ENCODE measurements at regions not wholly inside any gene's neighbourhood (a gene's known extent, or its start where the extent isn't known, plus 50 kb on each side); places are given as distances from the start of the nearest gene placed in this dataset.

DNA sequence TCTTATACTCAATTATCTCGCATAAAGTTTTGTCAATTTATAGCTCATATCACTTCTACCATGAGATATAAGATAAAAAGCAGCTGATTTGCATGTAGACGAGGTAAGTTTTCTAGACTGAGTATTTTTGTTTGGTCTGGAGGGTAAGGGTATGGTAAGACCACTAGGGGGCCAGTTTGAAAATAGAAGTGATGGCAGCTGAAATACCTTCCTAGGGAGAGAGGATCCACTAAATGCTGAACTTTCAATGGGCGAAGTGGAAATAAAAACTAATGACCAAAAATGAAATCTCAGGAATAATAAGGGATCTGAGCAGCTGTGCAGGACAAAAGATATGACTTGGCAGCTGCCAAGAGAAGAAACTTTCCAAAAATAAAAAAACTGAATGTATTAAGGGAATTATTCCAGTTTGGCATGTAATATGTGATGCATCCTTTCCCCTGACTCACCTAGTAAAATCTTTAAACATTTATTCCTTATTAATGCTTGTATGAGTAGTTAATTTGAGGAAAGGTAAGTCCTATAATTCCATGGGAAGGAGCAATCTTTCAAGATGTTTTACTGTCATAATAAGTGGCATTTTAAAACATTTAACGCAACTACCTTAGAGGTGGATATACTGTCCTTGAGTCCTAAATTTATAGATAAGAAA, 754.5 kb downstream of the C12orf50 start:
- H3K9me3 ChIP-seq (replicated peaks; ENCODE audit: control insufficient read depth, insufficient read depth, low read length), result no peaks in the 10 kb centered on the region
- DNase-seq (ENCODE audit: low read depth, low spot score), result peak; percentile 47
- H3K36me3 ChIP-seq (ENCODE audit: control insufficient read depth in 2 of 2, extremely low read depth in 1 of 2, insufficient read depth in 2 of 2, low read length in 2 of 2), result no peaks in the 10 kb centered on the region
- TF ChIP-seq, protein P1, sequence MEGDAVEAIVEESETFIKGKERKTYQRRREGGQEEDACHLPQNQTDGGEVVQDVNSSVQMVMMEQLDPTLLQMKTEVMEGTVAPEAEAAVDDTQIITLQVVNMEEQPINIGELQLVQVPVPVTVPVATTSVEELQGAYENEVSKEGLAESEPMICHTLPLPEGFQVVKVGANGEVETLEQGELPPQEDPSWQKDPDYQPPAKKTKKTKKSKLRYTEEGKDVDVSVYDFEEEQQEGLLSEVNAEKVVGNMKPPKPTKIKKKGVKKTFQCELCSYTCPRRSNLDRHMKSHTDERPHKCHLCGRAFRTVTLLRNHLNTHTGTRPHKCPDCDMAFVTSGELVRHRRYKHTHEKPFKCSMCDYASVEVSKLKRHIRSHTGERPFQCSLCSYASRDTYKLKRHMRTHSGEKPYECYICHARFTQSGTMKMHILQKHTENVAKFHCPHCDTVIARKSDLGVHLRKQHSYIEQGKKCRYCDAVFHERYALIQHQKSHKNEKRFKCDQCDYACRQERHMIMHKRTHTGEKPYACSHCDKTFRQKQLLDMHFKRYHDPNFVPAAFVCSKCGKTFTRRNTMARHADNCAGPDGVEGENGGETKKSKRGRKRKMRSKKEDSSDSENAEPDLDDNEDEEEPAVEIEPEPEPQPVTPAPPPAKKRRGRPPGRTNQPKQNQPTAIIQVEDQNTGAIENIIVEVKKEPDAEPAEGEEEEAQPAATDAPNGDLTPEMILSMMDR (IDR thresholded peaks at IDR 0.05; ENCODE audit: extremely low read depth in 1 of 2, insufficient read depth in 1 of 2, low read depth in 1 of 2, low read length in 2 of 2), result peak; percentile 52 to 57
- no peak for TF ChIP-seq EZH2 (IDR thresholded peaks at IDR 0.05; ENCODE audit: borderline replicate concordance, low read depth, low read length, severe bottlenecking)
- no peaks in the 10 kb centered on the region for H3K4me1 ChIP-seq (ENCODE audit: control insufficient read depth, extremely low read depth, insufficient read depth, low read length)
- no peaks in the 10 kb centered on the region for H3K27me3 ChIP-seq (ENCODE audit: control insufficient read depth in 2 of 2, insufficient read depth in 2 of 2, low read length in 2 of 2)
- intact Hi-C loops (cut with micrococcal nuclease) (loop anchor here (1.0 to 10.0 kb wide), 4 partner anchors 48 to 574 kb away; no protein-coding TSS in a partner anchor), dilution Hi-C loops (cut with MboI; ENCODE audit: extremely low pct_ligation_motif_present, low sequenced_read_pairs) (no loop called here)
- no peaks in the 10 kb centered on the region for H4K20me1 ChIP-seq (replicated peaks; ENCODE audit: control insufficient read depth, extremely low read depth, insufficient read depth, low read length)
- POLR2A ChIA-PET, result no interaction called here
- H3K79me2 ChIP-seq (ENCODE audit: control insufficient read depth, insufficient read depth, low read length), result no peaks in the 10 kb centered on the region
- no peak overlapping the region for H3K4me2 ChIP-seq (ENCODE audit: insufficient read depth, low read length)
- no peak overlapping the region for H3K9ac ChIP-seq (replicated peaks; ENCODE audit: extremely low read depth, insufficient read depth, low read length)
- no peaks in the 10 kb centered on the region for H3K9me1 ChIP-seq (replicated peaks; ENCODE audit: control insufficient read depth, extremely low read depth, insufficient read depth, low read length)
- no peak overlapping the region for H3K4me3 ChIP-seq (replicated peaks in 1 of 3; ENCODE audit: insufficient read depth in 1 of 3, low read depth in 1 of 3, low read length in 3 of 3)
- H2AFZ ChIP-seq (ENCODE audit: low read depth, low read length), result no peak overlapping the region
- peak; percentile 44 for FAIRE-seq
- H3K27ac ChIP-seq (ENCODE audit: insufficient read depth, low read depth, low read length), result no peak overlapping the region
- CTCF ChIA-PET, result interaction anchor here (0.6 to 2.8 kb wide), 10 partner anchors 9 to 573 kb away, joined by 3 to 12 read pairs (median 4); no protein-coding TSS in a partner anchor
- BruUV-seq (replicated peaks), result no TSS peak

DNA sequence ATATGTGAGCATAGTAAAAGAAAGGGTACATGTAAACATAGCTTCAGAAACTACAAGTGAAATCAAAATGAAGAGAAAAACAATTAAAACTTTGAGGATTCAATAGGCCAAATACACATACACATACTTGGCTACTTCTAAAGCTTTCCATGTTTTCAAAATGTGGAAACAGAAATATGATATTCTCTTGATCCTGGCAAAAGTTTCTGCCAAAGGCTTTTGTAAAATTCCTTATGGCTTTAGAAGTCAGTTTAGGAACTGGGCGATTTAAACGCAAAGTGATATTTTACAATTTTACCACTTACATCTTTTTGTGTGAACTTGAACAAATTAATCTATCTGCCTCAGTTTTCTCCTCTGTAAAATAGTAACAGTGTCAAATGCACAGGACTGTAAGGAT, 756.4 kb downstream of the C12orf50 start:
- no peak overlapping the region for H2AFZ ChIP-seq (ENCODE audit: low read depth, low read length)
- H4K20me1 ChIP-seq (replicated peaks; ENCODE audit: control insufficient read depth, extremely low read depth, insufficient read depth, low read length), result no peaks in the 10 kb centered on the region
- no peaks in the 10 kb centered on the region for H3K4me1 ChIP-seq (ENCODE audit: control insufficient read depth, extremely low read depth, insufficient read depth, low read length)
- TF ChIP-seq JUN (IDR thresholded peaks at IDR 0.05; ENCODE audit: borderline replicate concordance, insufficient read depth, insufficient read length, low read depth) (no peak), EZH2 (IDR thresholded peaks at IDR 0.05; ENCODE audit: borderline replicate concordance, low read depth, low read length, severe bottlenecking) (no peak), FOS (IDR thresholded peaks at IDR 0.05; ENCODE audit: borderline replicate concordance, insufficient read depth, low read length) (no peak), GATA2 (IDR thresholded peaks at IDR 0.05; ENCODE audit: insufficient read depth, insufficient read length, low read depth, low read length) (no peak), POLR2A (IDR thresholded peaks at IDR 0.05; ENCODE audit: low read depth, low read length) (no peak), POLR2AphosphoS5 (IDR thresholded peaks at IDR 0.05; ENCODE audit: insufficient read depth, low read depth, low read length) (no peak), MYC (IDR thresholded peaks at IDR 0.05; ENCODE audit: low read depth, low read length) (no peak)
- TF ChIP-seq, protein P2, sequence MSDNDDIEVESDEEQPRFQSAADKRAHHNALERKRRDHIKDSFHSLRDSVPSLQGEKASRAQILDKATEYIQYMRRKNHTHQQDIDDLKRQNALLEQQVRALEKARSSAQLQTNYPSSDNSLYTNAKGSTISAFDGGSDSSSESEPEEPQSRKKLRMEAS (IDR thresholded peaks at IDR 0.05; ENCODE audit: insufficient read depth, insufficient read length), result no peak
- TF ChIP-seq, protein P1 (IDR thresholded peaks at IDR 0.05; ENCODE audit: extremely low read depth in 1 of 2, insufficient read depth in 1 of 2, low read depth in 1 of 2, low read length in 2 of 2), result no peak
- CTCF ChIA-PET, result interaction anchor here (1.3 to 2.8 kb wide), 3 partner anchors 13 to 394 kb away, joined by 3 to 9 read pairs (median 4); no protein-coding TSS in a partner anchor
- H3K79me2 ChIP-seq (ENCODE audit: control insufficient read depth, insufficient read depth, low read length), result no peaks in the 10 kb centered on the region
- DNase-seq (ENCODE audit: low read depth, low spot score) (no peak), FAIRE-seq (no peak)
- H3K9ac ChIP-seq (replicated peaks; ENCODE audit: extremely low read depth, insufficient read depth, low read length), result no peak overlapping the region
- POLR2A ChIA-PET, result no interaction called here
- no peak overlapping the region for H3K4me2 ChIP-seq (ENCODE audit: insufficient read depth, low read length)
- H3K9me3 ChIP-seq (replicated peaks; ENCODE audit: control insufficient read depth, insufficient read depth, low read length), result no peaks in the 10 kb centered on the region
- intact Hi-C loops (cut with micrococcal nuclease), result loop anchor here (2.0 to 10.0 kb wide), 3 partner anchors 14 to 172 kb away; no protein-coding TSS in a partner anchor
- no TSS peak for BruUV-seq (replicated peaks)
- H3K36me3 ChIP-seq (ENCODE audit: control insufficient read depth in 2 of 2, extremely low read depth in 1 of 2, insufficient read depth in 2 of 2, low read length in 2 of 2), result no peaks in the 10 kb centered on the region
- H3K4me3 ChIP-seq (replicated peaks in 1 of 3; ENCODE audit: insufficient read depth in 1 of 3, low read depth in 1 of 3, low read length in 3 of 3), result no peak overlapping the region
- no peak overlapping the region for H3K27ac ChIP-seq (ENCODE audit: insufficient read depth, low read depth, low read length)
- H3K27me3 ChIP-seq (ENCODE audit: control insufficient read depth in 2 of 2, insufficient read depth in 2 of 2, low read length in 2 of 2), result no peaks in the 10 kb centered on the region
- dilution Hi-C loops (cut with MboI; ENCODE audit: extremely low pct_ligation_motif_present, low sequenced_read_pairs), result no loop called here
- no peaks in the 10 kb centered on the region for H3K9me1 ChIP-seq (replicated peaks; ENCODE audit: control insufficient read depth, extremely low read depth, insufficient read depth, low read length)

All from endothelial cell of umbilical vein (primary cell).